CD4-positive, alpha-beta T cell (primary cell): ENCODE measurements at regions not wholly inside any gene's neighbourhood (a gene's known extent, or its start where the extent isn't known, plus 50 kb on each side); places are given as distances from the start of the nearest gene placed in this dataset.

Source experiments
- ATAC-seq: fragments of 200-7000 bp; cut with Tn5 transposase; one replicate; pipeline ENCODE4 v1.10.0; 2022; ENCODE audit warnings: mild to moderate bottlenecking; ENCODE audit not compliant: poor library complexity
- CTCF ChIA-PET: fragments of 350-600 bp; sonication (Branson Sonifier 250); formaldehyde crosslinking; loops from one replicate; lab custom pipeline; 2021; ENCODE audit warnings: antibody characterized with exemption, inconsistent platforms; lab: Charles Lee
- POLR2A ChIA-PET: fragments of 350-600 bp; sonication (Branson Sonifier 250); formaldehyde crosslinking; loops from one replicate; lab custom pipeline; 2021; ENCODE audit warnings: antibody characterized with exemption, inconsistent platforms; lab: Charles Lee
- DNase-seq, 14 experiments: peaks; one replicate each; pipeline ENCODE4 v3.0.0-alpha.2; 2013 to 2020; ENCODE audit warnings: mixed read lengths in 2 of 14
- H3K27ac ChIP-seq, 2 donors: one replicate each; pipeline versions ENCODE4 v1.5.1 to v1.7.0; 2013; ENCODE audit warnings: low read length in 2 of 2, low read depth in 1 of 2, mild to moderate bottlenecking in 1 of 2
- H3K27me3 ChIP-seq, 2 experiments: 1 replicate in 1 of 2; 2 replicates in 1 of 2; pipeline versions ENCODE4 v1.6.1 to v1.7.0; 2013; ENCODE audit warnings: low read length in 2 of 2, control low read depth in 1 of 2, mild to moderate bottlenecking in 1 of 2, moderate library complexity in 1 of 2; ENCODE audit not compliant: insufficient read depth in 2 of 2, control insufficient read depth in 1 of 2
- H3K36me3 ChIP-seq: one replicate; pipeline ENCODE4 v1.6.1; 2013; ENCODE audit warnings: low read length, control low read depth; ENCODE audit not compliant: insufficient read depth
- H3K4me1 ChIP-seq: one replicate; pipeline ENCODE4 v1.6.1; 2013; ENCODE audit warnings: low read length, control low read depth; ENCODE audit not compliant: insufficient read depth
- H3K4me3 ChIP-seq: one replicate; pipeline ENCODE4 v1.5.1; 2013; ENCODE audit warnings: mild to moderate bottlenecking, low read length, moderate library complexity
- H3K9me3 ChIP-seq, 2 experiments: 1 replicate in 1 of 2; 2 replicates in 1 of 2; pipeline versions ENCODE4 v1.6.1 to v1.7.0; 2013; ENCODE audit warnings: low read length in 2 of 2, mild to moderate bottlenecking in 2 of 2, control low read depth in 1 of 2, moderate library complexity in 1 of 2; ENCODE audit not compliant: control insufficient read depth in 1 of 2, insufficient read depth in 1 of 2
- H3K27ac Mint-ChIP-seq: one replicate; pipeline ENCODE4 v1.8.0; 2020; ENCODE audit warnings: mixed read lengths
- H3K27me3 Mint-ChIP-seq: one replicate; pipeline ENCODE4 v1.8.0; 2021; ENCODE audit warnings: mixed read lengths
- H3K36me3 Mint-ChIP-seq: one replicate; pipeline ENCODE4 v1.8.0; 2021; ENCODE audit warnings: low read depth, mixed read lengths
- H3K4me1 Mint-ChIP-seq: one replicate; pipeline ENCODE4 v1.8.0; 2021; ENCODE audit warnings: low read depth, mixed read lengths
- H3K4me3 Mint-ChIP-seq: one replicate; pipeline ENCODE4 v1.8.0; 2020; ENCODE audit warnings: mild to moderate bottlenecking, mixed read lengths
- H3K9me3 Mint-ChIP-seq: one replicate; pipeline ENCODE4 v1.8.0; 2020; ENCODE audit warnings: mixed read lengths
- CTCF ChIP-seq: fragments of 200-600 bp; IDR thresholded peaks from one replicate; pipeline ENCODE4 v1.8.0; 2022; ENCODE audit warnings: antibody characterized with exemption, mild to moderate bottlenecking
- intact Hi-C, 2 experiments: fragments of 100-400 bp; cut with DNase I in 1 of 2; cut with micrococcal nuclease in 1 of 2; formaldehyde crosslinking; loops; one replicate each; pipeline versions ENCODE4 v1.15.1 to v1.9.0; 2023 to 2025; cut with DNase I, micrococcal nuclease

- H3K27ac ChIP-seq = no peak overlapping the region
- Mint-ChIP-seq H3K27me3 (no peaks in the 10 kb centered on the region), H3K27ac (no peak overlapping the region), H3K4me3 (no peak overlapping the region), H3K9me3 (no peaks in the 10 kb centered on the region), H3K36me3 (no peaks in the 10 kb centered on the region), H3K4me1 (no peaks in the 10 kb centered on the region)
- intact Hi-C loops = no loop called here
- no peak for ATAC-seq
- ChIA-PET POLR2A (no interaction called here), CTCF (no interaction called here)
- TF ChIP-seq CTCF = no peak
- no peaks in the 10 kb centered on the region for H3K27me3 ChIP-seq
- no peak overlapping the region for H3K4me3 ChIP-seq
- peaks cover 0 to 25% of the 10 kb centered on the region in 2 experiments for H3K9me3 ChIP-seq
- H3K36me3 ChIP-seq = no peaks in the 10 kb centered on the region
- no peaks in the 10 kb centered on the region for H3K4me1 ChIP-seq
- no peak for DNase-seq
These were observed 194.4 kb upstream of the AJAP1 start for GRCh38 chr1:4460052-4460451.

DNA sequence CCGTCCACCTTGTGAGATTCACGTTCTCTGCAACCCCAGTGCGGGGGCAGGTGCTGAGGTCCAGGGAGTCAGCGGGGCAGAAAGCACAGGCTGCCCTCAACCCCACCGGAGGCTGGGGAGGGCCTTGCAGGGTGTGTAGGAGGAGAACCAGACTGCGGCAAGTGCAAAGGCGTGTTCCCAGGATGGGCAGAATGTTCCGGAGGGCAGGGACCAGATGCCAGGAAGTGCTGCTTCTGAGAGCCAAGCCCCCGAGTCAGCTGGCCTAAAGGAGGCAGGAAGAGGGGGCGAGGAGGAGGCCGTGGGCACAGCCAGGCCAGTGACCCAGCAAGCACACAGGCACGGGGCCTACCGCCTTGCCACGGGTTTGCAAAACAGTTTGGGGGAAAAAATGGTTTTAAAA, 193.8 kb upstream of the AJAP1 start:
- ATAC-seq (no peak), DNase-seq (no peak)
- Mint-ChIP-seq H3K4me1 (no peaks in the 10 kb centered on the region), H3K4me3 (no peak overlapping the region), H3K27me3 (no peaks in the 10 kb centered on the region), H3K27ac (no peak overlapping the region), H3K36me3 (no peaks in the 10 kb centered on the region), H3K9me3 (no peaks in the 10 kb centered on the region)
- CTCF ChIA-PET = no interaction called here
- intact Hi-C loops = no loop called here
- no peaks in the 10 kb centered on the region for H3K27me3 ChIP-seq
- peaks cover 0 to 24% of the 10 kb centered on the region in 2 experiments for H3K9me3 ChIP-seq
- TF ChIP-seq CTCF = no peak
- POLR2A ChIA-PET = no interaction called here
- H3K36me3 ChIP-seq = no peaks in the 10 kb centered on the region
- H3K4me1 ChIP-seq = no peaks in the 10 kb centered on the region
- H3K27ac ChIP-seq = no peak overlapping the region
- no peak overlapping the region for H3K4me3 ChIP-seq

- no peaks in the 10 kb centered on the region for H3K9me3 Mint-ChIP-seq
- no peaks in the 10 kb centered on the region for H3K4me1 ChIP-seq
- no peak overlapping the region for H3K4me3 Mint-ChIP-seq
- no peak overlapping the region for H3K27ac ChIP-seq
- H3K4me1 Mint-ChIP-seq = no peaks in the 10 kb centered on the region
- H3K36me3 ChIP-seq = no peaks in the 10 kb centered on the region
- ATAC-seq (no peak), DNase-seq (no peak)
- POLR2A ChIA-PET = no interaction called here
- H3K27ac Mint-ChIP-seq = no peak overlapping the region
- H3K36me3 Mint-ChIP-seq = no peaks in the 10 kb centered on the region
- intact Hi-C loops = no loop called here
- CTCF ChIA-PET = no interaction called here
- H3K27me3 Mint-ChIP-seq = no peaks in the 10 kb centered on the region
- H3K9me3 ChIP-seq = peaks cover 0 to 18% of the 10 kb centered on the region in 2 experiments
- H3K4me3 ChIP-seq = no peak overlapping the region
- no peak for TF ChIP-seq CTCF
- H3K27me3 ChIP-seq = no peaks in the 10 kb centered on the region
These were observed 192.6 kb upstream of the AJAP1 start for GRCh38 chr1:4461726-4462290.
